Midbrain (tissue), 1 donor: ENCODE measurements at regions not wholly inside any gene's neighbourhood (a gene's known extent, or its start where the extent isn't known, plus 50 kb on each side); places are given as distances from the start of the nearest gene placed in this dataset.
"Not testable (repeated sequence)": the region's sequence is repeated elsewhere in the genome, so short reads cannot be mapped to it uniquely, and the experiment has no call there.

Source experiments
- DNase-seq: peaks from one replicate; lab custom pipeline; 2025; lab: John Stamatoyannopoulos, UW

DNA sequence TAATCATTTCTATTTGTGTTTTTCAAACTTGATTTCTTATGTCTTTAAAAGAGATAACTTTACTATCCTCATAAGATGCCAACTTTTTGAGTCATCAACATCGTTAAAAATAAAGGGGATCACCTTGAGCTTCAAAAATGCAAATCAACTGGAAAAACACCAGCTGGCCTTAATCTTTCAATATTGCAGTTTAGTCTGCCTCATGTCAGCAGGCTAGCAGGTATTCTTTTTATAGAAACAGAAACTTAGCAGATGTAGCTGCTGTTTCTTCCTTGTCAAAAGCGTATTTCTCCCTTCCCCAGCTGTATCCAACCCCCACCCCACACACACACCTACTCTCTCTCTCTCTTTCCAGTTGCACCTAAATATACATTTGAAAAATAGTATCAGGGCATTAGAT is 154.1 kb upstream of the ZNF804A start:
- no peak for DNase-seq

DNA sequence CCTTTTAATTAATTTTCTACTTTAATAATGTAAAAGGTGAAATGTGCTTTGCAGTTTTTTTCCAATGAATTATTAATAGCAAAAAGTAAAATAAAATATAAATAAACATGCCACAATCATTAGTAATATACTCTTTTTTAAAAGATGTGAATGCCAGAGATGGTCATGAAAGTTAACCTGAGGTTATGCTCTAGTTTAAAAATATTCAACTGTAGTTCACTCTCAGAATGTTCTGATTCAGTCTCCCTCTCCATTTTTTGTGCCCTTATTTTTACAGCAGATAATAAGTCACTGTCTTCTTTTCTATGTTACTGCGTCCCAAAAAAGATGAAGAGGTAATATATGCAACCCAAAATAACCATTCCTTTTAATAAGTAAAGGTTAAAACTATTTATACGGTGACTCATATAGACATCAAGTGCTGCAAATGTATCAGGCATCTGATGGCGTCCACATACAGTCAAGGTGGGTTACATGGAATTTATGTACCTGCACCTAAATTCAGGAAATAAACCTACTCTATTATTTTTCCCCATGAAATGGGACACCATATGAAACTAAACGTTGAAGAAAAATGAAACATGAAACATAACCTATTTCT is 153.6 kb upstream of the ZNF804A start:
- no peak for DNase-seq

DNA sequence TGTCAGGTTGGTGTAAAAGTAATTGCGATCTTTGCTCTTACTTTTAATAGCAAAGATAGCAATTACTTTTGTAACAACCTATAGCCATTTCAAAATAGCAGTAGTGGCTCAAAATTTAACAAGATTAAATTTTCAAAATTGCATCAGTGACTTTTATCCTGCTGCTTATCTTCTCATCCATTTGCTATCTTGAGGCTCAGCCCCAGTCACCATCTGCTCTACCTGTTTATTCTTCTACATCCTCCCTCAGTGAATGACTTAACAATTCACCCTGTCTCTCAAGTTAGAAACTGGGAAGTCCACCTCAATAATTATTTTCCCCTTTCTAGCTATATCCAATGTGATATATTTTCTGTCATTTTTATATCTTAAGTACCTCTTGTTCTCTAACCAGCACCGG is 148.6 kb upstream of the ZNF804A start:
- no peak for DNase-seq

DNA sequence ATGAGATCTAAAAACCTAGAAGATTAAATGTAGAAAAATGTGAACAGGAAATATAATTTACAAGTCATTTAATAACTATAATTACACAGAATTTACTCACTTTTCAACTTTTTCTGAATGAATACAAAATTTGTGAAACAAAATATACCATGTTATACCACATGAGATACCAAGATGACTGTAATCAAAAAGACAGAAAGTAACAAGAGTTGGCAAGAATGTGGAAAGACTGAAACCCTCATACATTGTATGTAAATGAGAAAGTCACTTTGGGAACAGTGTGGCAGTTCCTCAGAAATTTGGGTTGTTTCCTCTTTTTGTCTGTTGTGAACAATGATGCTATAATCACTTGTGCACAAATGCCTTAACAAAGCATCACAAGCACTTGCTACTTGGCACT is 145.4 kb upstream of the ZNF804A start:
- DNase-seq = no peak

DNA sequence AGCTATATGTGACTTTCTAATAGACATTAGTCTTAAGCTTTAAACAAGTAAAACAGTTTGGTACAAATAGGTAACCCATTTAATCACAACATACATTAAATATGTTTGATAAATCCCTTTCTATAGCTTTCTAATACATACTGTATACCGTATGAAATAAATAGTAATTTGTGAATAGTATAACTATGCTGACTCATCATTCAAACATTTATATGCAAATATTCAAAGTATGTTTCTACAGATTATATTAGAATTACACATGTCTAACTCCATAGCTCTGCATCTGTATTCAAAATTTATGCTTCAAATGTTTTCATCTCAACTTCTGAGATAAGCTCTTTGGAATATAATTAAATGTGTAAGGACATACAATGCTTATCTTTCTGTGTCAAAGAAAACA is 142.7 kb upstream of the ZNF804A start:
- no peak for DNase-seq

DNA sequence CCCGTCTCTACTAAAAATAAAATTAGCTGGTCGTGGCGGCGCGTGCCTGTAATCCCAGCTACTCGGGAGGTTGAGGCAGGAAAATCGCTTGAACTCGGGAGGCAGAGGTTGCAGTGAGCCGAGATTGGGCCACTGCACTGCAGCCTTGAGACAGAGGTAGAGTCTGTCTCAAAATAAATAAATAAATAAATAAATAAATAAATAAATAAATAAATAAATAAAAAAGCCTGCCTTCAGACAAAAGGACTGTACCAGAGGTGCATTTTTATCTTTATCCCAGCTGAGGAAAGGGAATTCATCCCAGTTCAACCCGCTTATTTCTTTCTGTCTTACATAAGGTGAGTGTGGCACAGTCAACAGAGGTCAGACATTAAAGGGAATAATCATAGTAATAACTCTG is 141.6 kb upstream of the ZNF804A start:
- DNase-seq = not testable (repeated sequence)

DNA sequence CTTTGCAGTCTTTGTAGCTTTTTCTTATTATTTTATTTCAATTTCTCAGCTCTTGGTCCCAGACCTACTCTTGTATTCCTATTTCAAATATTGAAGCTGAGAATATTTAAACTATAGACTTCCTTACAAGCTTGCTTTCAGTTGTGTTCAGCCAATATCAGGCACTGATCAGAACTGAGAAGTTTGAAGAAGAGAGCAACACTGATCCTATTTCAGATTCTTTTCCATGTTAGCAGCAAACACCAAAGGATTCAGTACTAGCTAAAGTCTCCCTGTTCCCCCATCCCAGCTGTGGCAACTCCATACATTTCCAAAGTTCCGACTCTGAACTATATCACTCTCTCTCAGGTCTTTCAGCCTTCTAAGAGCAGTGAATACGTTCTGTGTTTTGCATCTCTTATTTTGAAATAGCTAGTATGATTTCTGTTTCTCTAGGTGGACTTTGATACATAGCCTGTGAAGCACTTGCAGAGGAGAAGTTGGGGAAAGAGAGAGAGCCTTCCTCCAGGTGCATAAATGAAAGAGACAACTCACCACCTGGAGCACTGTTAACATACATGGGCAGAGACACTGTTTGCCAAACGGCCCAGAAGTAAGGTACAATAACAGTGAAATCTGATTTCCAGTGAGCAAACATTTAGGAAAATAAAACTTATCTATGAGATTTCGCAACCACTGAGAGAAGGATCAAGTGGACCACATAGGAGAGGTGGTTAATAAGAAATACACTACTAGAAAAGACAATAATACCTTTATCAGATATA is 135.0 kb upstream of the ZNF804A start:
- no peak for DNase-seq

DNA sequence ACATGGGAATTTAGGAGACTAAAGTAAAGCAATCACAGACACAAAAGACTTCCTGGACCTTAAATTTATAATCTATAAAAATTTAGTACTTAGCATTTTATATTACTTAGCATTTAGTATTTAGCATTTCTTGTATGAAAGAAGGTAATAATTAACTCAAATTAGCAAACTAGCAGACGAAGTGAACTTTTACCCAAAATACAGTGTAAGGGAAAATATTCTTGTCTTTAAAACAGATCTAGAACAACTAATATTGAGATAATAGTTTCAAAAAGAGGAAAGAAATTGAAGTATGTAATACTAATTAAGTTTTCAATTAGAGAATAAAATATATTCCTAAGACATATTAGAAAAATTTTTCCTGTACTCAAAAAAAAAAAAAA is 134.5 kb upstream of the ZNF804A start:
- no peak for DNase-seq

DNA sequence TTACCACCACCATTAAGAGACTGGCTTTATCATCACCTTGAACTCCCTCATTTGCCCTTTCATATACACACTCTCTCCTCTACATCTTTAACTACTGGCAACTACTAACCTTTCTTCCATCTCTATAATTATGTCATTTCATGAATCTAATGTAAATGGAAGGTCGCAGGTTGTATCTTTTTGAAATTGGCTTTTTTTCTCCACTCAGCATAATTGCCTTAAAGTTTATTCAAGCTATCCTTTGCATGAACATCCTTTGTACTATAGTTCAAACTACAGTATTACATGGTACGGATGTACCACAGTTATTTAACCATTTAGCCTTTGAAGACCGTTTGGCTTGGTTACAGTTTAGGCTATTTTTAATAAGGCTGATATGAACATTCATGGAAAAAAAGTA is 129.5 kb upstream of the ZNF804A start:
- DNase-seq = no peak

DNA sequence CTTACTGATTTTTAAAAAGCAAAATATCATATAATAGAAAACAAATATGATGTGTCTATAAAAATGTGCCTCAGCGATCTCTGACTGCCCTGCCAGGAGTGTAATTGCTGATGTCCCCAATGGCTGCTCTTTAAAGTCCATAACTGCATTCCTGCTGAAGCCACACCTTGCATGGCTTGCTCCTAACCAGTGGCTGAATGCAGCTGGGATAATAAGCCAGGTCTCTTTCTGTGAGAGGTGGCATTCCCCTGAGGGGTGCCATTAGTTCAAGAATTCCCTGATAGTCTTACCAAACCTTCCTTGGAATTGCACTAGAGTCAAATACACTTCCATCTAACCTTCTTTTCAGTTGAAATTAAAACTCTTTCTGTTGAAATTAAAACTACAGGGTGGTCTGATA is 125.8 kb upstream of the ZNF804A start:
- DNase-seq = no peak

DNA sequence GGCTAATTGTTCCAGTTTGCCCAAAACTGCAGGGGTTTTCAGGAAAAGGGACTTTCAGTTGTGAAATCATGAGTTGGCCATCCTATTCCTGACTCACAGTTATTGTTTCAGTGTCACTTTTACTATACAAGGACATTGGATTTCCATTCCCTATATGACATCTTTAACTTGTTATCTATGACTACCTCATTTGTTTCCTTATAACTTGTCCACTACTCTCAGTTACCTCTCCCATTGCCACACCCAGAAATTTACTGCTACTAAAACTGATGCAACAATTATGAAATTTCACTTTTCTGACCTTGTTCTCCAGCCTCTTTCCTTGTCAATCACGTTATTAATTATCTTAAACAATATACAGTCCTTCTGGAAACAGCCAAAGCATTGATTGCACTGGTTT is 116.5 kb upstream of the ZNF804A start:
- DNase-seq = no peak

DNA sequence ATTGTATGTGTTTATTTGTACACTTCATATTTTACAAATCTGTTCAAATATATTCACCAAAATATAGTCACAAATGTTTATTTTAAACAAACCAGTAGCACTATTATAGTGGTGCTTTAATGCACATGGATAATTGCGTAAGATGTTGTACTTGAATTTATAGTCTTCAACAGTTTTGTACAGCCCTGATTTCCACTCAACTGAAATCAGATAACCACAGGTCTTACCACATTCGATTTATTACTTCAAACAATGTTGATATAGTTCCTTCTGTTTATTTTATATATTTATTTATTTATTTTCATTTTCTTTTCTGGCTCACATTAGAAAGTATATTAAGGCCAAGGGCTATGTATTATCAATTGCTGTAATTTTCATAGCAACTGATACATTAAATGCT is 99.4 kb upstream of the ZNF804A start:
- DNase-seq = no peak

DNA sequence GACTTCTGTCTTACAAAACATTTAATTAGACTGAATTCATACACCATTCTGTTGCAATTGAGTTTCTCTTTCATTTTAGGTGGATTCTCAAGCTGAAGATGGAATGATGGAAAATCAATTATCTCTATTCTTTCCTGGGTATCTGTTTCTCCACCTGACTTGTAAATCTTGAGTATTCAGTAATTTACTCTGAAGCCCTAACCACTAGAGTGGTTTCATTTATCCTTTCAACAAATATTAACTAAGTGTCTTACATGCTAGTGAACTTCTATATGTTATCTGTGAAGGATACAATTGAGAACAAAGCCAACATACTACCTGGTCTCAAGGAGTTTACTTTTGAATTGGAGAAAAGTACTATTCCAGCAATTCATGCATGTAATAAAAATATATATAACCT is 94.1 kb upstream of the ZNF804A start:
- no peak for DNase-seq

DNA sequence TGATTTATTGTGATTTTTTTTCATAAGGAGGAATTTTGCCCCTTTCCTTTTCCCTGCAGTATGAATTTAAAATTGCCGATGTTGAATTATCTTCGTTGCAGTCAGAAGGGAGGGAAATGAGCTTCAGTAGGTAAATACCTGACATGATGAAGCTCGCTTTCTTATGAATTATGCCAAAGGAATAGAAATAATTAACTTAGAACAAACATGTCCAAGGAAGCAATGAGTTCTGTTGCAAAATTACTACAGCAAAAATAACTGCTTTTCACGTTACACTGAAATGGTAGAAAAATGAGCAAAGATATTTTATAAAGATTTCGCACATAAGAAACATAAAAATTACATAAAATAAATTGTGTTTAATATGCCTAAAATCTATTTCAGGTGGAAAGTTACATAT is 91.1 kb upstream of the ZNF804A start:
- DNase-seq = no peak

DNA sequence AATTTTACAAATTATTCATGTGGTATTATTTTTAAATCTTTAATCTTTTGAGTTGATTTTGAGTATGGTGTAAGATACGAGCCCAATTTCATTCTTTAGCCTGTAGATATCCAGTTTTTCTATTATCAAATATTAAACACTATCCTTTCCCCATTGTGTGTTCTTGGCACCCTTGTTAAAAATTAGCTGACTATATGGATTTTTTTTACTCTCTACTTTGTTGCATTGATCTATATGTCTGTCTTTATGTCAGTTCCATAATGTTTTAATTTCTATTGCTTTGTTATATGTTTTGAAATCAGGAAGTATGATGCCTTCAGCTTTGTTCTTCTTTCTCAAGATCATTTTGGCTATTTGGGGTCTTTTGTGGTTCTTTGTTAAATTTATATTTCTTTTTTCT is 80.9 kb upstream of the ZNF804A start:
- no peak for DNase-seq

DNA sequence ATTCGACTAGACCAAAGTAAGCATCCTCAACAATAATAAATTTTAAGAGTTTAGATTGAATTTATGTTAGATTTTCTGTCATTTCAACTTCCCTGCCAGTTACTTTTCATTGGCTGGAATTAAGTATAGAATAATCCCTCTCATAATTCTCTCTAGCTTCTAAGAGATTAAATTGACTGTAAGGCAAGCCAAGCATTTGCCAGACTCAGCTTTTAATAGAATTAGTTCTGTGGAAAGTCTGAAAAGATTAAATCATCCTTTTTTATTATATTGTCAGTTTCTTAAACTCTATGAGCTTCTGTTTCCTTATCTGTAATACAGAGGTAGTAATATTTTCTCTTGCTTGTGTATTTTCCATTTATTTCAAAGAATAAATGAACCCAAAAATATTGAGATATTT is 77.9 kb upstream of the ZNF804A start:
- no peak for DNase-seq

DNA sequence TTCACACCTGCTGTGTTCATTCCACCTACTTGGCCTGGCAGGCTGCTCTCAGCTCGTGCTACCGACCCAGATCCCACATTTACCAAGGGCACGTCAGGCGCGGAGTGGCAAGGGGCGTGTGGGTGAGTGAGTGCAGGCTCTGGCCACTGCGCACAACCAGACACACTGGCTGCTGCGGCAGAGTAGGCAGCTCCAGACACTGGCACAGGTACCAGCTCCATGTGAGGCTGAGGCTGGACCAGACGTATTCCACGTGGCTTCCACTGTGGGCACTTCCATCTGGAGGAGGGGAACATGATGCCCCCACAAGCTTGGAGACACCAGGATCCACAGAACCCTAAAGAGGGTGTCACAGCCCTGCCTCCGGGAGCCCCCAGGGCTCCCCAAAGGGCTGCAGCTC is 74.6 kb upstream of the ZNF804A start:
- DNase-seq = no peak

DNA sequence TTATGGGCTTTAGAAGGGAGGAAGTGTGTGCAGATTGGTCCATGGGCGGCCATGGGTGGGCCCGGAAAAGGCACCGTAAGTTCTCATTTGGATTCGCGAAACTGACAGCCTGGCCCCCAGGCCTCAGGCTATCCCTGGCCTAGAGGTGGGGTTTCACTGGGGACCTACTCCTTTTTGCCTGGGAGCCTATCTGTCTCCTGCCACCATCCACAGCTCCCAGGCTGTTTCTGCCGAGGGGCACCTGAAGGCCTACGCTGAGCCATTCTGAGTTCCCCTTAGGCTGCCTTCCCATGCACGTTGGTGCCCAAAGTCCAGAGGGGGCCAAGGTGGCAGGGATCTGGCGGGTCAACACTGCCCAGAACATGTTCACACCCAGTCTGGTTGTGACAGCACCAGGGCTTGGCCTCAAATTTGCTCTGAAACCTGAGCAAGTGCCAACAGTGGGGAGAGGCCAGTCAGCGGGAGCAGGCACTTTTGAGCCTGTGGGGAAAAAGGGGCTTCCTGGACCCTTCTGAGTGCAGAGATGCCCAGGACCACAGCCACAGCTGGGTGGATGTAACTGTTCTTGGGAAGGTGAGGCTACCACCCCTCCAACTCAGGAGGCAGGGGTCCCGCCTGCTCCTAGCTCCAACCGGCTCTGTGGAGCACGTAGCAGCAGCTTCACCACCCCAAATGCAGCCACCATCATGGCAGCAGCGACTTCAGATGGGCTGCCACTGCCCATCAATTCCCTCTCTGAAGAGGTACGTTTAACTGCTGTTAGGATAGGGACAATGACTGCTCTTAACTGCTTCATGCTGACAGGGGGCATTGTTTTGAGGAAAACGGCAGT is 73.6 kb upstream of the ZNF804A start:
- no peak for DNase-seq

DNA sequence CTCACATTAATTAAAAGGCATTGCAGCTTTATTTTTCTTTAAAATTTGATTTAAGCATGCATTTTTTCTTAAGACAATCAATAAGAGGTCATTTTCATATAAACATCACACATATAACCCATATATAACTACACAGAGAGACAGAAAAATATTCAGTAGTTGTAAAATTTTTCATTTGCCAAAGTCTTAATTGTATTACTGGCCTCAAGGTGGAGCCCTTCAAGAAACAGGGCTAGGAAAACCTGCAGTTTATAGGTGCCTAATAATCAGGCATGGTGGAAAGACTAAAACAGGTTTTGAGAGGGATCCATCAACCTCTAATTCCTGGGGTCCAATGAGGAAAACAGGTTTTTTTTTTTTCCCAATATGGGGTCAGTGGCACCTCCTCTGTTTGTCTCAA is 71.3 kb upstream of the ZNF804A start:
- DNase-seq = no peak

DNA sequence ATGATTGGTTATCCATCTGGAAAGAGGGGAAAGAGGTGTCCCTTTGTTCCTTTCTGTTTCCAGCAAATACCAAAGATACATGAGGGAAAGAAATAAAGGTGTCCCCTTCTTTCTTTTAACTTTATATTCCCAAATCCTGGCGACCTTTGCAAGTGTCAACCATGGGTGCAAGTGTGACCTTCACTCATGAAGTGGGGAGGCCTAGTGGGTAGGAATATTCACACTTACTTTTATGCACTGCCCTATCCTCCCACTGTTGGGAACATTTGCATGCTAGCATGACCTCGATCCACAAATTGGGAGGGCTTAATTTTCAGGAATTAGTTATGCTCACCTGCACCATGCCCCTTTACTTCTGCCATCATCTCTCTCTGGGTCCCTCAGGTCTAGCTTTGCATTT is 70.2 kb upstream of the ZNF804A start:
- no peak for DNase-seq

DNA sequence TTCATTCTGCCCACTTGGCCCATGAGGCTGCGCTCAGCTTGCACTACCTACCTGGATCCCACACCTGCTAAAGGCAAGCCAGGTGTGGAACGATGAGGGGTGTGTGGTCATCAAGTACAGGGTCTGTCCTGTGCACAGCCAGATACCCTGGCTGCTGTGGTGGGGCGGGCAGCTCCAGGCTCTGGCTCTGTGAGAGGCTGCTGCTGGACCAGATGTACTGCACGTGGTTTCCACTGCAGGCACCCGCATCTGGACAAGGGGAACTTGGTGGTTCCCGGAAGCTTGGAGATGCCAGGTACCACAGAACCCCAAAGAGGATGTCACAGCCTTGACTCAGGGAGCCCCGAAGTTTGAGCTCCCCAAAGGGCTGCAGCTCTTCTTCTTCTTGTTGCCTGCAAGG is 68.1 kb upstream of the ZNF804A start:
- no peak for DNase-seq

DNA sequence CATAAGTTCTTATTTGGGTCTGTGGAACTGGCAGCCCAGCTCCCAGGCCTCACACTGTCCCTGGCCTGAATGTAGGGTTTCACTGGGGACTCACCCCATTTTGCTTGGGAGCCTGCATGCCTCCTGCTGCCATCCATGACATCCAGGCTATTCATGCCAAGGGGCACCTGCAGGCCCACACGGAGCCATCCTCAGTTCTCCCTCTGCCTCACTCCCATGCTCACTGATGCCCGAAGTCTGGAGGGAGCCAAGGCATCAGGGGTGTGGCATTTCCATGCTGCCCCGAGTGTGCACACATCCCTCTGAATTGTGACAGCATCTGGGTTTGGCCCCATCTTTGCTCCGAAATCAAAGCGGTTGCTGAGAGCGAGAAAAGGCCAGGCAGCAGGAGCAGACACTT is 67.4 kb upstream of the ZNF804A start:
- no peak for DNase-seq

DNA sequence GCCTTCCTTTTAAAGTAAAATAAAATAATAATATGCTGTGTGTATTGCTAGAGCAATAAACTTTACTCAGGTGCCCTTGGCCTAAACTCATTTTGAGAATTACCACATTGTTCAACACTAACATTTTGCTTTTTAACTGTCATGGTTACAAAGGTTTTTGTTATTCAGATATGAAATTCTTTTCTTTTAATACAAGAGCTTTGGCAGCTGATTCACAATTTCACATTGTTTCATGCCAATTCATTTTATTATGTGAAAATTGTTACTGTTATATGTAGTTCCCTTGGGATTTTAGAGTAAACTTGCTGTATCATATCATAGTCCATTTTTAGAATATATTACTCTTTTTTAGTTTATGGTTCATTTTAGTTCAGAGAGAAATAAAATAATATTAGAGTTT is 65.8 kb upstream of the ZNF804A start:
- no peak for DNase-seq
